NCI-H82 treated with DMSO at 0.1 percent for 48 hours (cell line): ENCODE measurements at regions not wholly inside any gene's neighbourhood (a gene's known extent, or its start where the extent isn't known, plus 50 kb on each side); places are given as distances from the start of the nearest gene placed in this dataset.

Experiments
- DNase-seq: peaks from one replicate; lab custom pipeline; 2025; ENCODE audit not compliant: unreplicated experiment; lab: John Stamatoyannopoulos, UW

GRCh38 chr3:137061186-137061585, 103.4 kb downstream of the IL20RB start:
- DNase-seq = no peak

DNA sequence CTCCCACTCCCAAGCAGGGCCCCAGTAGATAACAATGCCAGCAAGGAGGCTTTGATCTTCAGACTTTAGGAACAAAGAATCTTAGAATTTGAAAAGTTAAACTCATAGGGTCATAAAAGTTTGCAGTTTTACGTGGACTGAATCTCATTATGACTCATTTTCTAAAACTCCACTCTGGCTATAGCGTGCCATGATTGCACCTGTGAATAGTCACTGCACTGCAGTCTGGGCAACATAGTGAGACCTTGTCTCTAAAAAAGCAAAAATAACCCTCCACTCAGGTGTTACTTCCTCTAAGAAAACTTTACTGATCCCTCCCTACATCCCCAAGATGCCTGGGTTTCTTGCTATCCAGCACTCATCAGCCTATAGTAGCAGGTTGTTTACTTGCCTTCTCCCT, 104.5 kb downstream of the IL20RB start:
- no peak for DNase-seq

GRCh38 chr3:137065381-137065780, 107.6 kb downstream of the IL20RB start:
- DNase-seq = no peak

- DNase-seq = no peak
These were observed 108.3 kb downstream of the IL20RB start for GRCh38 chr3:137066092-137066491.

DNA sequence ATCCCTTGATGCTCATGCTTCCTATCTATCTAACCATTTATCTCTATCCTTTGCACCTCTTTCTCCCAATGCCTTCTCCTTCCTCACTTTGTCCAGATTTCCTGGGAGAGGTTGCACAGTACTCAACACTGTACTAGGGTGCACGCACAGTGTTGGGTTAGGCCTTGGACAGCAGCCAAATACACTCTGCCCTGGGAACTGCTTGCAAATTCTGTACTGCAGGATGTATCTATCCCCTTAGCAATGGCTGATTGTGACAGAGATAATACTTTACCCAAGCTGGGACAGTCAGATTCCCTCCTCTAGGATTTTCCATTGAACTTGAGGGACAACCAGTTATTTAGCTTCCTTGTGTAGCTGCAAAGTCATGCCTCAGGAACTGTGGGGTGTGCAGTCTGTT, 113.3 kb downstream of the IL20RB start:
- no peak for DNase-seq

- DNase-seq = no peak
These were observed 117.2 kb downstream of the IL20RB start for GRCh38 chr3:137075020-137075419.

- DNase-seq = no peak
These were observed 120.3 kb downstream of the IL20RB start for GRCh38 chr3:137078040-137078439.

GRCh38 chr3:137079571-137079970, 121.8 kb downstream of the IL20RB start:
- no peak for DNase-seq

DNA sequence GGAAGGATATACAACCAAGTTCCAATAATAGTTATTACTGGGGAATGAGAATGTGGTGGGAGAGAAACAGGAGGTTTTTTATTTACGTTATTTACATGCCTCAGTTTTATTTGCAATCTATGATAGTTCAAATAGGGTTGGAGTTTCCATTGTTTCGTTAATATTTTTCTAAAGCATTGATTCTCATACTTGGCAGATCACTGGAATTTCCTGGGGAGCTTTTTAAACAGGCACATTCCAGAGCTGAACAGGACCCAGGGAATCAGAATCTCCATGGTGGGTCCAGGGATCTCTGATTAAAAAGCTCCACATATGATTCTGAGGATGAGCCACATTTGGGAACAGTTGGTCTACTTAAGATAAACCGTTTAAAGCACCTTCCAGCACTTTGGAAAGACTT, 123.9 kb downstream of the IL20RB start:
- DNase-seq = peak; percentile 91

DNA sequence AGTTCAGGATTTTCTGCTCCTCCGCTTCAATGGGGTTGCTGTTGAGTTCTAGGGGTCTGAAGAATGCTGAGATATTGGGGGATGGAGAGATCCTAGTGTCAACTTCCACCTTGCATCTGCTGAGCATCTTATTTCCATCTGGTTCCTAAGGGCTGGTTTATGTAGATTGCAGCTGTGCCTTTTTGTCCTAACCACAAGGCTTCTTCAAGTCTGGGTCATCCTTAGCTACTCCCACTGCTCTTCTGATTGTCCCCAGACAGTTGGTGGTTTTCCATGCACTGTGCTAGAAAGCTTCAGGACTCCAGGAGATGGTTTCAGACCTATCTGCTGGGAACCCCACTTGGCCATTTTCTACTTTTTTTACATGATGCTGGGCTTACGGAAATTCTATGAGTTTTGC, 125.0 kb downstream of the IL20RB start:
- peak; percentile 33 for DNase-seq

GRCh38 chr3:137083332-137083731, 125.5 kb downstream of the IL20RB start:
- DNase-seq = no peak

DNA sequence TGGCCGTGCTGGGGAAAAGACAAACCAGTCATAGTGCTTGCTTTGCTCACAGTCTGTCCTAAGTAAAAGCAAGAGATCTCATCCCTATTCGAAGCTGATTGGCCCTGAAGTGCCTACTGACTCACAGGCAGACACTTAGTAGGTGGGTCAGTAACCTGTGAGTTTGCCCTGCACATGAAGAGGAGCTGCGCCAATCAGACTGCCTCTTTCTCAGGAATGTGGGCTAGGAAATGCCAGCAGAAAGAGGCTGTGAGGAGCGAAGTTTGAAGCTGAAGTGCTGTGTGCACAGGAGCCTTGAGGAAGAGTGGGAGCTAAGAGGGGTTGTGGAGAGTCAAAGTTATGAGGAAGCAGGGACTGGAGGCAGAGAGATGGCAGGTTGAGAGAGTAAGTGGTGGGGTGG, 126.8 kb downstream of the IL20RB start:
- no peak for DNase-seq

DNA sequence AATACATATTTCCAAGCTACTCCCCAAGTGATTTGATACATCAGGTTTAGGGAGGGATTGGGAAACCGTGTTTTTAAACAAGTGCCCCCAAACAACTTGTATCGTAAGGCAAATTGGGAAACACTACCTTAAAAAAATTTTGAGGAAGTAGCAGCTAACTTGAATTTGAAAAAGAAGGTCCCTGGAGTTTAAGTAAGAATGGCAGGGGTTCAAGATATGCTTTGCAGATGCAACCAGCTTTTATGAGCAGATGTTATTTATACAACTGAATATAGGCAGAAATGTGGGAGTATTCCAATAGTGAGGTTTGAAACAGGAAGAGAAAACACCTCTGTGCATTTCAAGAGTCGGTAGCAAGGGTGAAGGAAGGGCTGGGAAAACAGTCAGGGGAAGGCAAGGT, 139.6 kb downstream of the IL20RB start:
- no peak for DNase-seq

DNA sequence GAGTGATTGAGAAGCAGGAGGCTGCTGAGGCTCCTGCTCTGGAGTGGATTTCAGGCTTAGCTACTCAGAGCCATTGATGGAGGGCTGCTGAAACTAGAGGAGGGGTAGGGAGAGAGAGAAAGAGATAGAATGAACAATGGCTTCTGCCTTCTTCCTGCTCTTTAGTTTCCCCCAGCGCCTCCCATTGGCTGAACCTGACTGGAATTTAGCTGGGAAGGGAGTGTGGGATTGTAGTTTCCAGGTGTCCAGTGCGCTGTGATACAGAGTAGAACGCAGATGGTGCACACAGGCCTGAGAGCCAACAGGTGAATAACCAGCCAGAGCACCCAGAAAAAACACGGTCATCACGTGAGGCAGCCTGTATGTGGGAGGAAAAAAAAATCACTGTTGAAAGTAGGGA, 140.1 kb downstream of the IL20RB start:
- DNase-seq = no peak

GRCh38 chr3:137099364-137100219, 141.8 kb downstream of the IL20RB start:
- no peak for DNase-seq

GRCh38 chr3:137100326-137100725, 142.5 kb downstream of the IL20RB start:
- DNase-seq = no peak

DNA sequence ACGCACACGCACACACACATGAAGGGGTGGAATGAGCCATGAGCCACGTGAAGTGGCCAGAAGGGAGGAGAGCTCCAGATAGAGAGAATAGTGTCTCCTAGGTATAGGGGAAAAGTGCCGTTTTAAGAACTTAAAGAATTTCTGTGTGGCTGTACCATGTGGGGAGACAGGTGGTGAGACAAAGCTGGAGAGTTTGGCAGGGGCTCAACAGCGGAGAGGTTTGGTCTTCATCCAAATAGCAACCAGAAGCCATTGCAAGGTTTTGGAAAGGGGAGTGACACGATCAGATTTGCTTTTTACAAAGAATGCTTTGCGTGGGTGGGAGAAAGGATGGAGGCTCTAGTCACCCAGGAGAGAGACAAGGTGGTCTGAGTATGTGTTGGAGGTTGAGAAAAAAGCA, 146.0 kb downstream of the IL20RB start:
- DNase-seq = no peak

- peak; percentile 67 for DNase-seq
These were observed 147.6 kb downstream of the IL20RB start for GRCh38 chr3:137105277-137105977.

DNA sequence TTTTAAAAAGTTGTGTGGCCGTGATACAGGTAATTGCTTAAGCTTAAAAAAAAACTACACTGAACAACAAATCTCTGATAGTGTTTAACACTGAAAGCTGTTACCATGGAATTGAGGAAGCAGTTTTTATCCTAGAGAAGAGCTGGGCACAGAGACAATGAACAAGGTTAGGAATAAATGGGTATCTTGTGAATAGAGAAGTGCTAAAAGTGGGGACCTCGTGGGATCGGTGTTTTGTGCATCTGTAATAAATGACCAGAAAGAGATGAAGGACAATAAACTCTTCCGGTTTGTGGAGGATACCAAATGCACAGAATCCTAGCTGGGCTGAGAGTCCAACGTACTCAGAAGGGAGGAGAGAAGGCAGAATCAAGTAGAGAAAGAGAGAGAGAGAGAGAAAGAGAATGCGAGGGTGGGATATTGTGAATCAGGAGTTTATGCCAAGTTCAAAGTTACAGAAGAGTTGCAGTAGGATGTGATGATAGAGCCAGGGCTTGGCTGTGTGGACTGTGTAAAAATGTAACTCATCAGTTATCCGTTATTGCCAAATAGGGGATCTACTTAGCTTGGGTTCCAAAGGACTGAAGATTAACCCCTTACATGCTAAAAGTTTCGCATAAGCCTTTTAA, 148.9 kb downstream of the IL20RB start:
- DNase-seq = no peak

- no peak for DNase-seq
These were observed 151.1 kb downstream of the IL20RB start for GRCh38 chr3:137108699-137109440.

- peak; percentile 44 for DNase-seq
These were observed 152.7 kb downstream of the IL20RB start for GRCh38 chr3:137110392-137110996.
